H1 (cell line): ENCODE measurements at regions not wholly inside any gene's neighbourhood (a gene's known extent, or its start where the extent isn't known, plus 50 kb on each side); places are given as distances from the start of the nearest gene placed in this dataset.

ENCODE experiments used
- CBX5 ChIP-seq: fragments of 300-800, 300-1000 bp; sonication (generic); IDR thresholded peaks from 2 replicates; pipeline ENCODE4 v1.7.1; 2016; ENCODE audit warnings: antibody characterized with exemption, low read length, low read depth
- CEBPB ChIP-seq: IDR thresholded peaks from 2 replicates; pipeline ENCODE4 v1.6.1; 2012; ENCODE audit warnings: low read depth, low read length
- CHD1 ChIP-seq: IDR thresholded peaks from 2 replicates; pipeline ENCODE4 v1.6.1; 2012; ENCODE audit warnings: low read depth, low read length, improper control_type of control experiment
- CHD7 ChIP-seq: fragments of 300-600 bp; sonication (generic); IDR thresholded peaks from 2 replicates; pipeline ENCODE4 v1.7.1; 2012; ENCODE audit warnings: low read length, moderate library complexity, mild to moderate bottlenecking, inconsistent platforms; ENCODE audit not compliant: insufficient replicate concordance
- E2F6 ChIP-seq: IDR thresholded peaks from 2 replicates; pipeline ENCODE4 v1.6.1; 2012; ENCODE audit warnings: inconsistent platforms
- GABPA ChIP-seq: IDR thresholded peaks from 2 replicates; pipeline ENCODE4 v1.6.1; 2011; ENCODE audit warnings: mild to moderate bottlenecking, low read length, moderate library complexity, borderline replicate concordance; ENCODE audit not compliant: insufficient read depth
- HDAC2 ChIP-seq, 2 experiments: fragments of 300-600 bp in 1 of 2; sonication (generic) in 1 of 2; IDR thresholded peaks; 2 replicates each; pipeline ENCODE4 v1.6.1; 2011 to 2012; ENCODE audit warnings: low read depth in 2 of 2, low read length in 2 of 2, mild to moderate bottlenecking in 2 of 2, moderate library complexity in 2 of 2, borderline replicate concordance in 1 of 2, inconsistent platforms in 1 of 2
- JUND ChIP-seq: IDR thresholded peaks from 2 replicates; pipeline ENCODE4 v1.6.1; 2011; ENCODE audit warnings: mild to moderate bottlenecking, improper control_type of control experiment, low read length
- KDM4A ChIP-seq: IDR thresholded peaks from one replicate; pipeline ENCODE4 v1.7.1; 2012; ENCODE audit warnings: low read depth, mild to moderate bottlenecking, moderate library complexity, low read length, inconsistent platforms; ENCODE audit not compliant: severe bottlenecking
- POLR2A ChIP-seq, 2 experiments: IDR thresholded peaks; 1 replicate in 1 of 2; 2 replicates in 1 of 2; pipeline ENCODE4 v1.6.1; 2011; ENCODE audit warnings: low read depth in 2 of 2, low read length in 2 of 2, mild to moderate bottlenecking in 2 of 2; ENCODE audit errors: control extremely low read depth in 1 of 2
- RXRA ChIP-seq: IDR thresholded peaks from 2 replicates; pipeline ENCODE4 v1.6.1; 2011; ENCODE audit warnings: low read depth, mild to moderate bottlenecking, low read length, moderate library complexity; ENCODE audit not compliant: insufficient read depth
- SIX5 ChIP-seq: IDR thresholded peaks from 2 replicates; pipeline ENCODE4 v1.6.1; 2011; ENCODE audit warnings: mild to moderate bottlenecking, low read depth, low read length
- SP1 ChIP-seq: IDR thresholded peaks from 2 replicates; pipeline ENCODE4 v1.6.1; 2011; ENCODE audit warnings: low read depth, low read length

GRCh38 chr10:2734603-2735002 is 332.7 kb upstream of the PFKP start (continued):
- no peak for TF ChIP-seq CHD7
- no peak for TF ChIP-seq HDAC2 (IDR thresholded peaks at IDR 0.05; ENCODE audit: borderline replicate concordance in 1 of 2, low read depth in 2 of 2, low read length in 2 of 2)
- TF ChIP-seq SIX5 = no peak
- no peak for TF ChIP-seq RXRA
- TF ChIP-seq CBX5 = no peak
- no peak for TF ChIP-seq GABPA
- TF ChIP-seq JUND = no peak
- no peak for TF ChIP-seq SP1
- no peak for TF ChIP-seq CHD1
- TF ChIP-seq KDM4A = no peak
- no peak for TF ChIP-seq CEBPB
- TF ChIP-seq E2F6 = no peak
- TF ChIP-seq POLR2A (IDR thresholded peaks at IDR 0.05; ENCODE audit: control extremely low read depth in 1 of 2, low read depth in 2 of 2, low read length in 2 of 2) = no peak
